ENCODE measurements at regions not wholly inside any gene's neighbourhood (a gene's known extent, or its start where the extent isn't known, plus 50 kb on each side); places are given as distances from the start of the nearest gene placed in this dataset.

GRCh38 chr19:5397804-5398692 is 57.2 kb upstream of the ZNRF4 start:
- ATAC-seq (ENCODE audit: low read depth) (no peak), DNase-seq (no peak)
- no peak overlapping the region for H2BK20ac ChIP-seq (ENCODE audit: low read depth, low read length)
- no peaks in the 10 kb centered on the region for H3K36me3 ChIP-seq (ENCODE audit: control insufficient read depth, insufficient read depth, low read length)
- H3K4ac ChIP-seq (ENCODE audit: low read depth, low read length) = no peak overlapping the region
- WGBS, 2 experiments (ENCODE audit: extremely low coverage in 2 of 2, insufficient read length in 1 of 2) = 4% methylated on average over 4 of the region's 18 CpGs; no CpG with 5 or more reads in 1 of the 2 experiments
- H3K27ac ChIP-seq (ENCODE audit: insufficient read depth, low read length) = no peak overlapping the region
- no peak overlapping the region for H4K91ac ChIP-seq (ENCODE audit: insufficient read depth, low read depth, low read length)
- H2BK120ac ChIP-seq (ENCODE audit: low read depth, low read length) = no peak overlapping the region
- peaks cover 55% of the 10 kb centered on the region for H3K27me3 ChIP-seq (ENCODE audit: control insufficient read depth, insufficient read depth, low read length)
- no peak overlapping the region for H2BK5ac ChIP-seq (ENCODE audit: low read depth, low read length, poor library complexity, severe bottlenecking)
- dilution Hi-C loops (cut with HindIII; ENCODE audit: low sequenced_read_pairs, unreplicated experiment) (no loop called here), in situ Hi-C loops (cut with MboI; ENCODE audit: low sequenced_read_pairs) (no loop called here), intact Hi-C loops (cut with micrococcal nuclease) (no loop called here)
- H3K9me1 ChIP-seq (ENCODE audit: insufficient read depth, low read length) = no peaks in the 10 kb centered on the region
- TF ChIP-seq MAZ (IDR thresholded peaks at IDR 0.05; ENCODE audit: borderline replicate concordance, low read depth, low read length) (no peak), CEBPB (IDR thresholded peaks at IDR 0.05; ENCODE audit: low read depth, low read length) (no peak), CHD1 (IDR thresholded peaks at IDR 0.05; ENCODE audit: low read depth, low read length) (no peak), RCOR1 (IDR thresholded peaks at IDR 0.05; ENCODE audit: insufficient replicate concordance, low read length) (no peak), BHLHE40 (IDR thresholded peaks at IDR 0.05; ENCODE audit: low read depth, low read length) (no peak), MXI1 (IDR thresholded peaks at IDR 0.05; ENCODE audit: borderline replicate concordance, low read depth, low read length) (no peak), NFE2L2 (IDR thresholded peaks at IDR 0.05; ENCODE audit: low read depth, low read length) (no peak), MAFK (IDR thresholded peaks at IDR 0.05; ENCODE audit: low read depth, low read length) (no peak), ELK1 (IDR thresholded peaks at IDR 0.05; ENCODE audit: borderline replicate concordance, low read depth, low read length) (no peak), FOS (IDR thresholded peaks at IDR 0.05; ENCODE audit: low read depth, low read length) (no peak)
- H4K8ac ChIP-seq (ENCODE audit: low read depth in 2 of 2, low read length in 2 of 2) = no peak overlapping the region
- H3K56ac ChIP-seq (ENCODE audit: extremely low read depth, insufficient read depth, low read length) = no peak overlapping the region
- H3K23ac ChIP-seq (ENCODE audit: low read depth, low read length) = no peak overlapping the region
- CTCF ChIA-PET = no interaction called here
- peaks cover 2% of the 10 kb centered on the region; the same call in 1 of the 2 replicates for H3K9me3 ChIP-seq (ENCODE audit: control insufficient read depth, insufficient read depth, low read length)
- no peak overlapping the region for H2AK5ac ChIP-seq (ENCODE audit: low read depth, low read length)
- no peak overlapping the region for H3K4me3 ChIP-seq (ENCODE audit: insufficient read depth, low read depth, low read length)
- POLR2A ChIA-PET (ENCODE audit: unreplicated experiment) = no interaction called here
- H3K14ac ChIP-seq (replicated peaks; ENCODE audit: low read depth, low read length) = no peak overlapping the region
- H2BK15ac ChIP-seq (ENCODE audit: low read depth, low read length) = no peak overlapping the region
- H3K9ac ChIP-seq (ENCODE audit: low read depth, low read length) = no peak overlapping the region
- no peak overlapping the region for H3K4me2 ChIP-seq (ENCODE audit: low read depth, low read length)
- H4K20me1 ChIP-seq (ENCODE audit: insufficient read depth, low read length) = no peaks in the 10 kb centered on the region
- H2AFZ ChIP-seq (replicated peaks; ENCODE audit: low read length, poor library complexity) = no peak overlapping the region
- BruUV-seq (replicated peaks) = no TSS peak
- H3K4me1 ChIP-seq (ENCODE audit: control insufficient read depth, insufficient read depth, low read length) = no peaks in the 10 kb centered on the region
- no peak overlapping the region for H4K5ac ChIP-seq (ENCODE audit: low read depth, low read length)
- H2AK9ac ChIP-seq (replicated peaks; ENCODE audit: low read depth, low read length, poor library complexity) = no peak overlapping the region
- no peak overlapping the region for H3K18ac ChIP-seq (ENCODE audit: low read depth, low read length)
- H3K79me1 ChIP-seq (ENCODE audit: low read depth in 1 of 2, low read length in 2 of 2) = no peaks in the 10 kb centered on the region

All from IMR-90 (cell line).